ENCODE measurements at regions not wholly inside any gene's neighbourhood (a gene's known extent, or its start where the extent isn't known, plus 50 kb on each side); places are given as distances from the start of the nearest gene placed in this dataset.

- Mint-ChIP-seq H3K4me1 (peaks cover 2% of the 10 kb centered on the region), H3K4me3 (no peak overlapping the region), H3K27me3 (ENCODE audit: insufficient read depth) (no peaks in the 10 kb centered on the region), H3K9me3 (peaks cover 4% of the 10 kb centered on the region), H3K36me3 (ENCODE audit: low read depth) (no peaks in the 10 kb centered on the region), H3K27ac (no peak overlapping the region)
- Histone ChIP-seq H3K4me3 (ENCODE audit: low read length) (no peak overlapping the region), H3K9me3 (ENCODE audit: control insufficient read depth, low read length) (no peaks in the 10 kb centered on the region), H3K27ac (ENCODE audit: low read depth, low read length) (no peak overlapping the region), H3K4me1 (ENCODE audit: control insufficient read depth, insufficient read depth, low read length) (peaks cover 3% of the 10 kb centered on the region), H3K36me3 (ENCODE audit: control insufficient read depth, insufficient read depth, low read length) (no peaks in the 10 kb centered on the region), H3K9ac (ENCODE audit: extremely low read depth, low read length, poor library complexity, severe bottlenecking) (no peak overlapping the region), H3K27me3 (ENCODE audit: control insufficient read depth, insufficient read depth, low read length, poor library complexity, severe bottlenecking) (no peaks in the 10 kb centered on the region)
- no peak for DNase-seq
- TF ChIP-seq CTCF (conservative IDR thresholded peaks at IDR 0.05): no peak
- 74 to 95% methylated on average over 3 to 4 of the region's 4 CpGs for WGBS, 2 experiments (ENCODE audit: insufficient coverage in 1 of 2, insufficient read length in 1 of 2)
Measured at GRCh38 chr11:32232516-32232915, 141.6 kb downstream of the RCN1 start.

GRCh38 chr11:32233276-32233675 lies 142.4 kb downstream of the RCN1 start:
- Mint-ChIP-seq H3K36me3 (ENCODE audit: low read depth) (no peaks in the 10 kb centered on the region), H3K27ac (no peak overlapping the region), H3K27me3 (ENCODE audit: insufficient read depth) (no peaks in the 10 kb centered on the region), H3K4me3 (no peak overlapping the region), H3K4me1 (peaks cover 2% of the 10 kb centered on the region), H3K9me3 (peaks cover under 1% of the 10 kb centered on the region)
- no peaks in the 10 kb centered on the region for H3K36me3 ChIP-seq (ENCODE audit: control insufficient read depth, insufficient read depth, low read length)
- 88% methylated on average over 4 of the region's 4 CpGs; no CpG with 5 or more reads in 1 of the 2 experiments for WGBS, 2 experiments (ENCODE audit: insufficient coverage in 1 of 2, insufficient read length in 1 of 2)
- no peaks in the 10 kb centered on the region for H3K9me3 ChIP-seq (ENCODE audit: control insufficient read depth, low read length)
- H3K27ac ChIP-seq (ENCODE audit: low read depth, low read length): no peak overlapping the region
- H3K27me3 ChIP-seq (ENCODE audit: control insufficient read depth, insufficient read depth, low read length, poor library complexity, severe bottlenecking): no peaks in the 10 kb centered on the region
- TF ChIP-seq CTCF (conservative IDR thresholded peaks at IDR 0.05): no peak
- no peak overlapping the region for H3K4me3 ChIP-seq (ENCODE audit: low read length)
- peaks cover 3% of the 10 kb centered on the region for H3K4me1 ChIP-seq (ENCODE audit: control insufficient read depth, insufficient read depth, low read length)
- no peak overlapping the region for H3K9ac ChIP-seq (ENCODE audit: extremely low read depth, low read length, poor library complexity, severe bottlenecking)
- no peak for DNase-seq

GRCh38 chr11:32233928-32234327 lies 143.1 kb downstream of the RCN1 start:
- DNase-seq: no peak
- no peak overlapping the region for H3K4me3 Mint-ChIP-seq
- peaks cover 6% of the 10 kb centered on the region for H3K9me3 Mint-ChIP-seq
- H3K27ac Mint-ChIP-seq: no peak overlapping the region
- no peaks in the 10 kb centered on the region for H3K36me3 Mint-ChIP-seq (ENCODE audit: low read depth)
- Histone ChIP-seq H3K36me3 (ENCODE audit: control insufficient read depth, insufficient read depth, low read length) (no peaks in the 10 kb centered on the region), H3K4me1 (ENCODE audit: control insufficient read depth, insufficient read depth, low read length) (peaks cover 3% of the 10 kb centered on the region), H3K9ac (ENCODE audit: extremely low read depth, low read length, poor library complexity, severe bottlenecking) (no peak overlapping the region), H3K4me3 (ENCODE audit: low read length) (no peak overlapping the region), H3K27ac (ENCODE audit: low read depth, low read length) (no peak overlapping the region), H3K9me3 (ENCODE audit: control insufficient read depth, low read length) (no peaks in the 10 kb centered on the region), H3K27me3 (ENCODE audit: control insufficient read depth, insufficient read depth, low read length, poor library complexity, severe bottlenecking) (no peaks in the 10 kb centered on the region)
- WGBS, 2 experiments (ENCODE audit: insufficient coverage in 1 of 2, insufficient read length in 1 of 2): 0% methylated on average over 2 of the region's 2 CpGs
- peaks cover 2% of the 10 kb centered on the region for H3K4me1 Mint-ChIP-seq
- no peak for TF ChIP-seq CTCF (conservative IDR thresholded peaks at IDR 0.05)
- H3K27me3 Mint-ChIP-seq (ENCODE audit: insufficient read depth): no peaks in the 10 kb centered on the region
